NB4 (cell line): ENCODE measurements at regions not wholly inside any gene's neighbourhood (a gene's known extent, or its start where the extent isn't known, plus 50 kb on each side); places are given as distances from the start of the nearest gene placed in this dataset.
A peak's percentile ranks its signal among the peaks of the same experiment; 100 is the strongest.

Source experiments
- DNase-seq: peaks from one replicate; pipeline ENCODE4 v3.0.0; 2010; ENCODE audit warnings: low read depth
- H3K4me3 ChIP-seq: one replicate; pipeline ENCODE4 v1.5.1; 2011; ENCODE audit warnings: mild to moderate bottlenecking, low read depth, low read length, moderate library complexity
- CTCF ChIP-seq: IDR thresholded peaks from one replicate; pipeline ENCODE4 v1.5.1; 2012; ENCODE audit warnings: low read depth, low read length
- MAX ChIP-seq: IDR thresholded peaks from 2 replicates; pipeline ENCODE4 v1.6.1; 2011; ENCODE audit warnings: low read depth, low read length
- MYC ChIP-seq: IDR thresholded peaks from 2 replicates; pipeline ENCODE4 v1.6.1; 2011; ENCODE audit warnings: low read depth, low read length
- POLR2A ChIP-seq: IDR thresholded peaks from 2 replicates; pipeline ENCODE4 v1.6.1; 2011; ENCODE audit warnings: mild to moderate bottlenecking; ENCODE audit not compliant: insufficient read length; ENCODE audit errors: extremely low read depth

- TF ChIP-seq POLR2A, result no peak
- TF ChIP-seq CTCF, result no peak
- TF ChIP-seq MYC, result no peak
- no peak for TF ChIP-seq MAX
- no peak overlapping the region for H3K4me3 ChIP-seq
- DNase-seq, result peak; percentile 8
Observed at GRCh38 chr1:172770071-172770470, 111.2 kb downstream of the FASLG start.

- TF ChIP-seq MYC, result no peak
- TF ChIP-seq CTCF, result no peak
- no peak for TF ChIP-seq MAX
- no peak for TF ChIP-seq POLR2A
Observed at GRCh38 chr1:172774561-172774960, 115.7 kb downstream of the FASLG start.

GRCh38 chr1:172775606-172776005 lies 116.7 kb downstream of the FASLG start:
- TF ChIP-seq CTCF (no peak), MYC (no peak), MAX (no peak), POLR2A (no peak)
- DNase-seq, result no peak
- H3K4me3 ChIP-seq, result no peak overlapping the region

More at GRCh38 chr1:172774561-172774960, 115.7 kb downstream of the FASLG start:
- H3K4me3 ChIP-seq, result no peak overlapping the region
- DNase-seq, result no peak

GRCh38 chr1:172776071-172776470 lies 117.2 kb downstream of the FASLG start:
- no peak overlapping the region for H3K4me3 ChIP-seq
- DNase-seq, result no peak
- TF ChIP-seq MAX, result no peak
- no peak for TF ChIP-seq POLR2A
- no peak for TF ChIP-seq MYC
- no peak for TF ChIP-seq CTCF

GRCh38 chr1:172777767-172778166 lies 118.9 kb downstream of the FASLG start:
- TF ChIP-seq MYC (no peak), MAX (no peak), POLR2A (no peak), CTCF (no peak)
- no peak overlapping the region for H3K4me3 ChIP-seq
- no peak for DNase-seq
